GM21576 (cell line): ENCODE measurements at regions not wholly inside any gene's neighbourhood (a gene's known extent, or its start where the extent isn't known, plus 50 kb on each side); places are given as distances from the start of the nearest gene placed in this dataset.
"Not testable (repeated sequence)": the region's sequence is repeated elsewhere in the genome, so short reads cannot be mapped to it uniquely, and the experiment has no call there.

Experiments
- ATAC-seq: cut with Tn5 transposase; IDR thresholded peaks from one replicate; pipeline ENCODE4 v1.9.1; 2021; ENCODE audit warnings: mild to moderate bottlenecking, moderate library complexity; ENCODE audit not compliant: unreplicated experiment

- not testable (repeated sequence) for ATAC-seq
Observed at GRCh38 chr12:17116538-17116937, 510.6 kb upstream of the LMO3 start.

DNA sequence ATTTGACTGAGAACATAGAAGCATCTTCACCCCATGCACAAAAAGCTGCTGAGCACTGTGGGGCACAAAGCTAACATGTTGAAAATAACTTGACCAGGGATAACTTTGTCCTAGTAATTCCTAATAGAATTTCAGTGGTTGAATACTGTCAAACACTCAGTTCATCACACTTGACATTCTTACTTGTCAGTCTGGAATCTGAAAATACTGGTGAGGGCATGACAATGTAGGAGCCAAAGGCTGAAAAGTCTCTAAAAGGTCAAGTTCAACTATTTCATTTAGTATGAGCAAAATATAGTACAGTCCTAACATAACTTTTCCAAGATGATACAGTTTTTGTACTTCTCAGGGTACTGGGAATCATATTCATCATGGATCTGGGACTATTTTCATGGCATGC lies 504.4 kb upstream of the LMO3 start:
- ATAC-seq, result no peak

DNA sequence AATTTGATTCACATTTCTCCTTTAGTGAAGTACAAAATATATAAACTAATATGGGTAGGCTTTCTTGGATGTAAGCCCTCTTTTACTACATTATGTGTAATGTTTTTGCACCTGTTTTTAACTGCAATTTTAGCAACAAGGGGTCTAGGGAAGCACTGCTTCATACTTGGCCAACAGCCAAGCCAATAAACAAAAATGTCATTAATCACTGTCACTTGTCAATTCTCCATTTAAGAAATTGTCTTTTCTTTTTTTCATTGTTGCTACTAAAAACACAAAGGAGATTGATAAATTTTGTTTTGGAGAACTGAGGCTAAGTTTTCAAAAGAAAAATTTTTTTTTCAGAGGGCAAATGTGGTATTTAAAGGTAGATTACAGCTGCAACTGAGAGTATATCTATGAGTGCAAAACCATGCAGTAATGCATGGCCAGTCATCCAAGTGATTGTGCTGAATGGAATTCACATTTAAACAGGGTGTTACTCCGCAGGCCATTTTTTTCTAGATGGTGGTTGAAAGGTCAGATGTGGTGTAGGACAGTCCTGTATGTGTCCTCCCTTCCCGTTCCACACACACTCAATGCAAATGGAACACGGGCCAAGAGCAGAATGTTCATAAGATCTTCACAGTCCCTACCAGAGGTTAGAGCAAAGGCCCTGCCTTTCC lies 503.0 kb upstream of the LMO3 start:
- ATAC-seq, result no peak

- ATAC-seq, result no peak
Observed at GRCh38 chr12:17104801-17105200, 498.8 kb upstream of the LMO3 start.

DNA sequence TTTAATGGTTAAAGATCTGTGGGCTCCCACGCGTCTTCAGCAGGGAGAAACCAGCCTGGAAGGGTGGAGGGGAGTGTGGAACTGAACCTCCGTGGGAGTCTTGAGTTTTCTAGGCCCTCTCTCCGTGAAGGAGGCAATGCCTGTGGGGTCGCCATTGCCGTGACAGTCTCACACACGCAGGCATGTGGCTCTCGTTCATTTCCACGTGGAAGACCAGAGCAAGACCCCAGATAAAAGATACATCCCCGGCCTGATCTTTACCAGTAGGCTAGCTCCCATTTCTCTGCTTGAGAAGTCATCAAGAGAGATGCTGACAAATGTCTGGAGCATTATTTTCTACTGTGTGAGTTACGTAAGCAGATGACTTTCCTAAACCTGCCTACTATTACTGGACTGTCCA lies 491.7 kb upstream of the LMO3 start:
- no peak for ATAC-seq

DNA sequence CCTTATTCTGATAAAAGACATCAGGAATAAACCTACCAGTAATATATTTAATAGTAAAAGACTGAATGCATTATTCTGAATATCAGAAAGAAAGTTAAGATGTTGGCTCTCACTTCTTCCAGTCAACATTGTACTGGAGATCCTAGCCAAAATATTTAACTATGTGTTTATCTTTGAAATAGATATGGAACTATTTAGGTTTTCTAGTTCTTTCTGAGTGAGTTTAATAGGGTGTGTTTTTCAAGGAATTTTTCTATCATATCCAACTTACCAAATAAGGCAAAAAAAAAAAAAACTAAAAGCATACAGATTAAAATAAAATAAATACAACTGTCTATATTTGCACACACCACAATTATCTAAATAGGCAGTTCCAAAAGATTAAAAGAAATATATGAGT lies 478.9 kb upstream of the LMO3 start:
- no peak for ATAC-seq

DNA sequence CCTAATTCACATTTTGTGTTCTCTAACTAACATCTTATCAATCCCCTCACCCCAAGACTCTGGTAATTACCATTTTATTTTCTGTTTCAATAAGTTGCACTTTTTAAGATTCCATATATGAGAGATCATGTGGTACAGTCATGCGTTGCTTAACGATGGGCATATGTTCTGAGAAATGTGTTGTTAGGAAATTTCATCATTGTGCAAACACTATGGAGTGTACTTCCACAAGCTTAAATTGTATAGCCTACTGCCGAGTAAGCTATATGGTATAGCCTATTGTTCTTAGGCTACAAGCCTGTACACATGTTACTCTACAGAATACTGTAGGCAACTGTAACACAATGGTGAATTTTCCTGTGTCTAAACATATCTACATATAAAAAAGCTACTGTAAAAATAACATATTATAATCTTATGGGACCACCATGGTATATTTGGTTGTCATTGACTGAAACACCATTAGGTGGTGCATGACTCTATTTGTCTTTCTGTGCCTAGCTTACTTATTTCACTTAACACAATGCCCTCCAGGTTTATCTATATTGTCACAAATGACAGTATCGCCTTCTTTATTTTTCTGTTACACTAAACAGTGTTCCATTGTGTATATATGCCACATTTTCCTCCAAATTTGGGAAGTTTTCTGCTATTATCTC lies 473.4 kb upstream of the LMO3 start:
- no peak for ATAC-seq

DNA sequence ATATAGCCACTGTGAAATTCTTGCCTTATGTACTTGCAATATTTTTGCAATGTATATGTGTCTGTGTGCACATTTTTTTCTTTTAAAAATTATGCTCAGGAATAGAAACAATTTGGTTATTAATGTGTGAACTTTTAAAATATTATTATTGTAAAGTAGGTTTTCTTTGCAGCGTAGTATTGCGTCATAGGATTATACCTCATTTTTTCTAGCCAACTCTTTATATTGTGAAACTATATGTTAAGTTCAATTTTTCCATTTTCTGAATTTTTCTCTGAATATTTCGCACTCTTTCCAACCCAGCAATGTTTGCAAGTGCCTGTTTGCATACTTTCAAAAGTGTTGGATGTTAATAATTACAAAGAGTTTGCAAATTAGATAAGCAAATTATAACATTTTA lies 471.6 kb upstream of the LMO3 start:
- ATAC-seq, result no peak

GRCh38 chr12:17076811-17077210 lies 470.8 kb upstream of the LMO3 start:
- no peak for ATAC-seq

DNA sequence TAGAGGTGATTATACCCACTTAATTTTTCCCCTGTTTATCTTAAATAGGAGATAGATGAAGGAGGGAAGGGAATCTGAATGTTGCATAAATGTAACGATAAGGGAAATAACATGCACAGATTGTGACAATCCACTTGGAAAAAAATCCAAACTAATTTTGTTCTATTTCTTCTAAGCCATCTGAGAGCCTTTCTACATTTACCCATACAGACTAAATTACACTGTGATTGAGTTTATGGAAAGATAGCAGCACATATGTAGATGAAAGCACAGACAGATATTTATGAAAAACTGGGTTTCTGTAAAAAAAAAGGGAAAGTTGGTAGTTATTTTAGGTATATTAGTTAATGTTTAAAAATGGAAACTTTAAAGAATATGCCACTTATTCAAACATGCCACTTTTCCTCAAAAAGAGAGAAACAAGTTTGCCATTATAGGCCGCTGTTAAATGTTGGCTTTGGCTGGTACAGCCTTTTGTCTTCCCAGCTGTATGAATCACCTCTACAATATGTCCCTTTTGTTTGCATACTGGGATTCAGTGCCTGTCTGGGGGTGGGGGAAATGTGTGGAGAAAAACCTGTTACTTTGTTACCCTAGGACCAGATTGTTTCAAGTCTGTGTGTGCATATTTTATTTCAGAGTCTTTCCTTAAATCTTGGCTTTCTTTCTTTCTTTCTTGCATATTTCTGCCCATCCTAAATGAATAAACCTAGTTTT lies 470.2 kb upstream of the LMO3 start:
- ATAC-seq, result no peak

- no peak for ATAC-seq
Observed at GRCh38 chr12:17064834-17065233, 458.9 kb upstream of the LMO3 start.

DNA sequence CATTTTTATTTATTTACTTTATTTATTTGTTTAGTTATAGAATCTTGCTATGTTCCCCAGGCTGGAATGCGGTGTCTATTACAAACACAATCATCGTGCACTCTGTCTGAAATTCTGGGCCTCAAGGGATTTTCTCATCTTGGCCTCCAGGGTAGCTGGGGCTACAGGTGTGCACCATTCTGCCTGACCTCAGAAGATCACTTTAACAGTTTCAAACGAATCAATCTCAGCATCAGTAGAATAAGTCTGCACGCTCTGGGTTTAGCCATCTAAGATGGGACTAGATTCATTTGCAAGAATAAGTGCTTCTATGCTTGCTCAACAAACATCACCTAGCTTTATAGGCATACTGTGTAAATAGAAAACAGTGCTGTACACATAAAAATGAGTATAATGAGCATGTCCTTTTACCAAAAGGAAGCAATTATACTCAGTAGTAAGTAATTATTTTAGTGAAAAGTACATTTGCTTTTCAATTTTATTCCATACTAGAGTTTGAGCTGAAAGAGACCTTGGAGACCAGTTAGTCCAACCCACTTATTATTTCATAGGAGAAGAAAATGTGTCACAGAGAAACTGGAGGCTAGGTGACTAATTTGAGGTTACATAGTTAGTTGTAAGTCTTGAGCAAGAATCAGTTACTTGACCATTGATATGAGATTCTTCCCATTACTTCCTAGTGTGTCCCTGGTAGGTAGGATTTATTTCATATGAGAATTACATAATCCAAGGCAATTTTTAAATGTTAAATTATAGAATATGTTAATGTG lies 456.5 kb upstream of the LMO3 start:
- no peak for ATAC-seq

DNA sequence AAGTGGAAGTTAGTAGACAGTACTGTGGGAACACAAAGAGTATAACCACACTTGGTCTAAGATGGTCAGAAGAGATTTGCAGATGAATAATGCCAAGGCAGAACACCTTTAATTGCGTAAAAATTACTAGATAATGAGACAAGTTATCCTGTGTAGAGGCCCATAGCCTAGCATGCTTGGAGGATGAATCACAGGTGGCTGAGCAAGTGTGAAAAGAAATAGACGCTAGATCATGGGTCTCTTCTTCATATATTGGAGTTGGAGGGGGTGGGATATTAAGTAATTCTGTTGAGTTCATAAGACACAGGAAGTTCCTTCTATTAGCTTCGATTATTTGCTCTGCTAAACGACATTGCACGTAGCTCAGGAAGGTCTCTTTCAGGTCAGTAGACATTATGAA lies 454.3 kb upstream of the LMO3 start:
- no peak for ATAC-seq

- ATAC-seq, result no peak
Observed at GRCh38 chr12:17056546-17056945, 450.6 kb upstream of the LMO3 start.

- ATAC-seq, result no peak
Observed at GRCh38 chr12:17038923-17039322, 433.0 kb upstream of the LMO3 start.

GRCh38 chr12:17035372-17035771 lies 429.4 kb upstream of the LMO3 start:
- no peak for ATAC-seq

DNA sequence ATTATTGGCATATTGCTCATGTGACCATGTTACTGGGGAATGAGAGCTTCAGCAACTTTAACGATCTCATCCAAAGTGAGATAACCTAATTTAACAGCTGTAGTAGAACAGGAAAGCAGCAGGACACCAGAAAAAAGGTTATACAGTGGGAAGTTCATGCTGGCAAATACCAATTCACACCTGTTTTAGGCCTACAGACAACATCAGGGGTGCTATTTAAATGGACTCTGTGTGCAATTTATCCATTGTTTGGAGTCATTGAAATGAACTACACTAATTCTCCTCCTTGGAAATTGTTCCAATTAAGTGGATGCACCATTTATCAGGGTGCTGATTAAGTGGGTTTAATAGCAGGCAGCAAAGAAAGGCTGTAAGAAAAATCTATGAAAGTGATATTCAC lies 424.4 kb upstream of the LMO3 start:
- no peak for ATAC-seq

DNA sequence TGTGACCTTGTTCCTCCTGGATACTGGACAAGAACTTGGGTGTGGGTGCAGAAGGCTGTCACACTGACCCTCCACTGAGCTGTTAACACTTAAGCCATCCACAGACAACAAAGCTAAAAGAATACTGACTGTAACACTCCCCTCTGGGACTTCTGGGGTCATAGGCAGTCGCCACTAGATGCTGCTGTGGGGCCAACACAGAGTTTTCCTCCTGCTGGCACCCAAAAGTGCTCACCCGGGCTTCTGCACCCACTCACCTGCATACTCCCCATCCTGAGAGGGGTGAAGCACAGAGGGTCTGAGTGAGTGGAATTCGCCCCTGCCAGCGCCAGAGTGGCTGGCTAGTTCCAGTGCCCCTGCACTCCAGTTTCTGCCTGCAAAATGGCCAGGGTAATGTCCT lies 422.4 kb upstream of the LMO3 start:
- ATAC-seq, result no peak

DNA sequence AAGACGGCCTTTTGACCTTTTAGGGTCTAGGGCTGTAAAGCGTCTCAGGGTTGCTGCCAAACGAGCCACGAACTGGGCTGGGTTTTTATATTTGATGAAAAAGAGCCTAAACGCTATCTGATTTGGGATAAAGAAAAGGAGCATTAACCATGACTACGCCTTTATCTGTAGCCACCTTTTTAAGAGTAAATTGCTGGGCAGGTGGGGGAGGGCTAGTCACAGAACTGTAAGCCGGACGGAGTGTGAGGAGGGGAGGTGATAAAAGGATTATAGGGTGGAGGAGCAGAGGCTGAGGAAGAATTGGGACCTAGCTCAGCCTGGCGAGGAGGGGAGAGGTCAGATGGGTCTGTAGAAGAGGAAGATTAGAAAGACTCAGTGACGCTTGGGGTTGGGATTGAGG lies 419.5 kb upstream of the LMO3 start:
- ATAC-seq, result not testable (repeated sequence)

DNA sequence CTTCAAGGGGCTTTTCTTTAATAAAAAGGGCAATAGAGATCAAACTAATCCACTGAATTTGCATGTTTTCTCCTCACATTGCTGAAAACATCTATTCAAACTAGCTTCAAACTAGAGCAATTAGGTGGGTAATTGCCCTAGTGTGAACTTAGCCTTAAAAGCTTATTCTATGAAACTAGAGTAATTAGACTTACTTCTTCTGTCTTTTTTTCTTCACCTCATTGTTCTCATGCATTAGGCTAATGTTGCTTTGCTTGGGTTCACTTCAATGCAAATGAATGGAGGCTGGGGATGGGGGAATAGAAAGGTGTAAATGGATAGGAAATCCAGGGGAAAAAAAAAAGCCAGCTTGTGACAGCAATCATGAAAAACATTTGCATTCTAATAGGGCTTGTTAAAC lies 414.8 kb upstream of the LMO3 start:
- no peak for ATAC-seq

DNA sequence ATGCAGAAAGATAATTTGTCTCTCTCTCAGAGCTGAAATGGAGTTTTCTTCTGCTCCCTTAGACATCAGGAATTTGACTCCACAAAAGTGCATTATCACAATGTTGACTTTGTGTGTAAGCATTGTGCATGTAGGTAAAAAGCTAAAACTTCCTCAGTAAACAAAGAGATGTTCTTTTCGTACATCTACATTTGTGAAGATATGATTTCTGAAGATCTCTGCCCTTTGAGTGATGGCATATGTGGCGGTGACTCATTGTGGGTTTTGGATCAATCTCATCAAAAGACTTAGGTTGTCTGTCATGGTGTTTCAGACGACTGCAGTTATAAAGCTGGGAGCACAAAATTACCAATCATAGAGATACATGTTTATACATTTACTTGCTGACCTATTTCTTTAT lies 411.4 kb upstream of the LMO3 start:
- no peak for ATAC-seq
